Dermis blood vessel endothelial cell (primary cell): ENCODE measurements at regions not wholly inside any gene's neighbourhood (a gene's known extent, or its start where the extent isn't known, plus 50 kb on each side); places are given as distances from the start of the nearest gene placed in this dataset.

ENCODE experiments used
- DNase-seq: peaks from one replicate; pipeline ENCODE4 v3.0.0; 2010

DNA sequence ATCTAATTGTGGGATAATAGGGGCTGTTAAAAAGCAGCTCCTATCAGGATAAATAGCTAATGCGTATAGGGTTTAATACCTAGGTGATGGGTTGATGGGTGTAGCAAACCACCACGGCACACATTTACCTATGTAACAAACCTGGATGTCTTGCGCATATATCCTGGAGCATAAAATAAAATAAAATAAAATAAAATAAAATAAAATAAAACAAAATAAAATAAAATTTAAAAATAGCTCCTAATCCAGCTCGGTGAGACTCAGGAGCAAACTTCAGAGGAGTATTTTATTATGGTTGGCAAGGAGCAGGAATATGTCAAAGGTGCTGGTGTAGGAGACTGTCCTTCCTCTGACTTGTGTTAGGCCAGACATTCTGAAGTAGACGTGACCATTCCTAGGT is 721.0 kb downstream of the BCL11B start:
- no peak for DNase-seq

DNA sequence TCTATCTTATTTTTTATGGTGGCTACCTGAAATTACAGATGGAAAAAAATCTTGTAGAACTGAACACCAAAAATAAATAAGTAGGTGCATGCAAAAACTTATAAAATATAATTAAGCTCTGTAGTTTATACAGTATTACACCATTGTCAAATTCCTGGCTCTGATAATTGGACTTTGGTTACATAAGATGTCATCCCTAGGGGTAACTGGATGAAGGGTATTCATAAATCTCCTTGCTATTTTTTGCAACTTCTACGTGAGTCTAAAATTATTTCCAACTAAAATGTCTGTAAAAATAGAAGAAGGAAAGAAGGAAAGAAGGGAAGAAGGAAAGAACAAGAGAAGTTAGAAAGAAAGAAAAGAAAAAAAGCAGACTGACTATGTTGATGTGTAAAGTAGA is 716.6 kb downstream of the BCL11B start:
- no peak for DNase-seq

DNA sequence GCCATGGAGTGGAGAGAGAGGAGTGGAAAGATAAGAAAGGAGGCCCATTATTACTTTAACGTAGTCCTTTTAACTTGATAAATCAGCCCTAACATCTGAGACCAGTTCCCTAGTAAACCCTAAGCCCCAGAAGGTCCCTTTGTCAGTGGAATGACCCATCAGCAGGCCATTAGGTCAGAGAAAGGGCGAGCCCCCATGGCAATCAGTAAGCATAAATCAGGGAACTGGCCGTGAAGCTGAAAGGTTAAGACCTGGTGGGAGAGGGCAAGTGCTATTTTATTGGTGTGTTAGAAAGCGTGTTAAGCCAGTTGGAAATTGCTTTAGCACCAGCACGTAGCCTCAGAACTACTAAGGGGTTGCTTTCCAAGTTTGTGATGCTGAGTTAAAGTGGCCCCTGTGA is 708.0 kb downstream of the BCL11B start:
- no peak for DNase-seq

DNA sequence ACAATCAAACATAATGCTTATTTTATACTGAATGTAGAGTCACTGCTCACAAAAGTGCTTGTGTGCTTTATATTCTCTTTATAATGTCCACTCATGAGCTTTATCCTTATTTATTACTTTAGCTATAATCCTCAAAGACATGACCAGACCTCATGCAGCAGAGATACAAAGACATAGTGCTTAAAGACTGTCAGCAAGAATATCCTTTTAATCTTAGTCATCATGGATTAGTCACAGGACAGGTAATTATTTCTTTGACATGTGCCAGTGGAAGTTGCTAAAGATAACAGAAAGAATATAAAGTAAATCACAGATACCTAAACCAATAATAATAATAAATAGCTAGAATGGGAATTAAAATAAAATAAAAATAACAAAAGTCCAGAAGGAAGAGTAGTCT is 707.5 kb downstream of the BCL11B start:
- no peak for DNase-seq

DNA sequence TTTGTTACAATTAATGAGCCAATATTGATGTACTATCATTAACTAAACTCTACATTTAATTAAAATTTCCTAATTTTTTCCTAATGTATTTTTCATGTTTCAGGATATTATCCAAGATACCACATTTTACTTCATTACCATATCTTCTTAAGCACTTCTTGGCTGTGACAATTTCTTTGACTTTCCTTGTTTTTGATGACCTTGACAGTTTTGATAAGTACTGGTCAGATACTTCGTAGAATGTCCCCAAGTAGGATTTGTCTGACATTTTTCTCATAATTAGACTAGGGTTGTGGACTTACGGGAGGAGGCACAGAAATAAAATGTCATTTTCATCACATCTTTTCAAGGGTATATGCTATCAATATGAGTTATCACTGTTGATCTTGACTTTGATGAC is 700.9 kb downstream of the BCL11B start:
- DNase-seq, result no peak

DNA sequence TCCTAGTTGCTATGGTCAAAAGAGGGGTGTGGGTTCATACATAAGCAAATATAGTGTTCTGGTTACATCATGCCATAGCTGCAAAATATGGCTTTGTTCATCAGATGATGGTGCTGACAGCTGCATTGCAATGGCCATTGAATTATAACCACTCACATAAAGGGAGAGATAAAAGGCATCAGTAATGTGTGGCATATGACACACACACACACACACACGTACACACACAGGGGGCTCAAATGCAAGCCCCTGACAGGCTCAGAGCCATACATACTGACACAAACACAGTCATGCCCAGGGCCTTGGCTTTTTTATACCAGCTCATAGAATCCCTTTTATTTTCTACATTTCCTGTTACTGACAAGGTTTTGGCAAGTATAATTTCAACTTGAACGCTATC is 698.9 kb downstream of the BCL11B start:
- DNase-seq, result no peak

DNA sequence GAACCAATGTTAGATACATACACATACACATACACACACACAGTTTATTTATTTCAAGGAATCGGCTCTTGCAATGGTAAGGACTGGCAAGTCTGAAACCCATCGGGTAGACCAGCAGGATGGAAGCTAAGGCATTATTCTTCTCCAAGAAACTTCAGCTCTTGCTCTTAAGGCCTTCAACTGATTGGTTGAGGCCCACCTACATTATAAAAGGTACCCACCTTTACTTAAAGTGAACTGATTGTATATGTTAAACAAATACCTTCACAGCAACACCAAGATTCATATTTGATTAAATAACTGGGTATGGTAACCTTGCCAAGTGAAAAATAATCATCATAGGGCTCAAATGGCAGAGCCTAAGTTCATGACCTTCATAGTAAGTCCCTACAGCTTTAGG is 695.5 kb downstream of the BCL11B start:
- DNase-seq, result no peak

DNA sequence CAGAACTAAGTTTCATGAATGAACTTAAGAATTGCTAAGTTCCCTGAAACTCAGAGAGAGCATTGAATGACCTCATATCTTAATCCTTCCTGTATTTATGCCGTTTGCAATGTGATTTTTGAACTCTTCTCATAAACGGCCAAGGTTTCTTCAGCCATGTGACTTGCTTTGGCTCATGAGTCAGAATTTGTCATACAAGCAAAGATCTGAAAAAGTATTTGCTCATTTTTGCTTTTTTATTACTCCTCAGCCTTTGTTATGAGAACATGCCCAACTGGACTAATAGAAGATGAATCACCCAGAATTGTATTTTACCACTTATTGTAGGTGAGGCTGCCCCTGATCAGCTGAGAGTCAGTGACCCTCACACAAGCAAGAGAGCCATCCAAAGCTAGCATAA is 693.8 kb downstream of the BCL11B start:
- DNase-seq, result no peak

DNA sequence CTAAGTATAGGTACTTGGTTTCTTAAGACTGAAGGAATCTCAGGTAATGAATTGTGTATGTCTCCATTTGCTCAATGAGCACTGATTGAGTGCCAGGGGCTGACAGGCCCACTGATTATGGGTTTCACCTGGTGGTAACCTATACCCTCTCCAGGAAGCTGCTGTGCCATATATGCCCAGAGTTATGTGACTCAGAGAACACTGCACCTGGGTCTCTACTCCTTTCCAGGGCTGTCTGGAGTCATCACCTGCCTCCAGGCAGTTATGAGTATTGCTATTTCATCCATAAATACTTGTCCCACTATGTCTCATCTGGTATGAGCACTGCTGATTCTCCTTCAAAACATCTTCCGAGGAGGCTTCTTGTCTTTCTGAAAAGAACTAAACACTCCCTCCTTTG is 692.9 kb downstream of the BCL11B start:
- DNase-seq, result no peak

DNA sequence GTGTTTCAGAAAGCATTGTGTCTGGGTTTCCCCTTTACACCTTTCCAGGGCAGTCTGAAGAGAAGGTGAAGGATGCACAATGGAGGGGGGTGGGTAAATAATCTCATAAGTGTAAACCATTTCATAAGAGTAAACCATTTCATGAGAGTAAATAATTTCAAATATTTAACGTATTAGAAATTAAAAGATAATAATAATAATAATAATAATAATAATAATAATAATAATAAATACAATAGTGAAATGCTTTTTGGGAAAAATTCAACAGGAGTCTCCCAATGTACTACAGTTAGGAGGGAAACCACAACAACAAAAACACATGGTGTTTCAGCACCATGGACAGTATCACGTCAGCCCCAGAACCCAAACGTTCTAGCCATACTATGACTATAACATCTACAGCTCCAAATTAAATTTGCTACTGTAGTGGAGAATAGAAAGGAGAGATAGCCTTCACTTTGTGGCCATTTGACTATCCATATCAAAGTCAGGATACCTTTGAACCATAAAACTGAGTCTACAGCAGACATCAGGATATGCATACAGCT is 691.8 kb downstream of the BCL11B start:
- DNase-seq, result no peak

DNA sequence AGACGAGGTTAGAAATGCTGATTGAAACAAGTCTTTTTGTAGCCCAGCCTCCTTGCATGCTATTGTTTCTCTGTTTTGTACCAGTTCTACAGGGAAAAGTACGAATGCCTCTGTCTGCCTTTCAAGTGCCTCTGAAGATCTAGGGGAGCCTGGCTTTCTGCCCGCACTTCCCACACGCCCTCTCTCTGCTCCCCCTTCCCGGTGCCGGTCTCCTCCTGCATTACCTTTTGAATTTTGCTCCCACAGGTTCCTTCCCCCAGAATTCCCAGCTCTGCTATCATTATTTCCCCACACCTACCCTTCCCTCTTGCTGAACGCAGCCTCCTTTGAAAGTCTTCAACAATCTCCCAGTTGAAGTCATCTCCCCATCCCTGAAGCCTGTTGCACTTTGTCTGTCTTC is 689.7 kb downstream of the BCL11B start:
- no peak for DNase-seq

DNA sequence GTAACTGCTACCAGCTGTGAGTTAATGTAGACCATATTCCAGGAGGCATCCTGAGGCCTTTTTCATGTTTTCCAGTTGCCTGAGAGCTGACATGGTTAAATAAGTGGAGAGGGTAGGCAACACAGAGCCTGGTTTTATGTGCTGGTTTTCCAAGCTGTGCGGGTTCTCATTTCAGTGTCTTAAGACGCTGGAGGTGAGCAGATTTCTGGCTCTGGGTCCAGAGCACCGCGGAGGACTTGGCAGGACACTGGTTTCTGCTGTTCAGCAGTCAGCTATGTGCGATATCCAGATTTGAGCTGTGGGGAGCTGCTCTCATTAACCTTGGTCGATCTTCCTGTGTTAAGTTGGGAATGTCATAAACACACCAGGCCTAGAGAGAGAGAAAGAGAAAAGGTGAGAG is 680.8 kb downstream of the BCL11B start:
- no peak for DNase-seq

DNA sequence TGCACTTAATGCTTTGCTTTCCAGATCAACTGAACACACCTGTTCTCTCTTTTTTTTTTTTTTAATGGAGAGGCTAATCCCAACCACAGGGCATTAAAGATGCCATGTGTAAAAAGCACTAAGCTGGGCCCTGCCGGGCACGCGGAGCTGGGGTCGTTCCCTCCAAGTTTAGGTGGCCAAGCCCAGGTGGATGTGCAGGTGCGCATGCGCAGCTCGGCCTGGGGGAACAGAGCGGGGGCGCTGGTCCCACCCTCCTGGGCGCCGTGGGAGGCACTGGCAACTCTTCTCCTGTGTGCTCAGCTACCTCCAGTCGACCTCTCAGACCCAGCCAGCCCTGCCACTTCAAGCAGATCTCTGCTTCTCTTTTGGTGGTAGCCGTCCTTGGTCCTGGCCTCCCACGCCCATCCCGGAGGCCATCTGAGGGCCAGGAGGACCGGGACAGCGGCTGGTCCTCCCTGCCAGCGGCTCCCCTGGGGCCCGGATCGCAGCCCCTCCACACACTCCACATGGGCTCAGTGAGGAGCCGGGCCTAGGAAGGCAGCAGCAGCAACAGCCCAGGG is 679.3 kb downstream of the BCL11B start:
- DNase-seq, result no peak

DNA sequence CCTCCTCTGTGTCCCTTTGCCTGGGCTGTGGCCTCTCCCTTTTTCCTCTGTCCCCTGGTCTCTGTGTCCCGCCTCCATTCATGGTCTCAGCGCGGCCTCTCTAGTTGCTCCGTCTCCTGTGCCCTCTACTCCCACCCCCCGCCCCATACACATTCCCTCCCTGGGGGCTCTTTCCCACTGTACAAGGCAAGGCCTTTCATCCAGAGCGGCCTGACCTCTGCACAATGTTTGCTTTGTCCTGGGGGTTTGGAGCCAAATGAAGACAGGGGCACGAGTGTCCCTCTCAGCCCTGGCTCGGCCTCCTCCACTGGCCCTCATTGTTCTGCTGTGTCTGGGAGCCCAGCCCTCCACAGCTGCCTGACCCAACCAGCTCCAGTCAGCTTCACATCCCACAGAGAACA is 678.6 kb downstream of the BCL11B start:
- DNase-seq, result no peak

DNA sequence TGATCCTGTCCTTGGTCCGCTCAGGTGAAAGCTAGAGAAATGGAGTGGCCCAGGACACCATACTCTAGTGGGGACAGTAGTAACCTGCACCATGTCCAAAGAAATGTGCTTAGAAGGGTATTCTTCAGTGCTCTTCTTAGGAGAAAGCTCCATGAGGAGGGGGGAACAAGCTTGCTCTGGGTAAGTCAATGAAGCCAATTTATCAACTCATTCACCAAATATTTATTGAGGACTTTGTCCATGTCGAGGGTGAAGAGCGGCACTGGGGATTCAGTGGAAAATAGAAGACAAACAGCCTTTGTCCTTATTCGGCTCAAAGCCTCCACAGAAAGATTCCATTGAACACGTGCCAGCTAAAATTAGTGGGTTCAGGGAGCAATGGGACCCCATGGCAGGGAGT is 677.8 kb downstream of the BCL11B start:
- no peak for DNase-seq

DNA sequence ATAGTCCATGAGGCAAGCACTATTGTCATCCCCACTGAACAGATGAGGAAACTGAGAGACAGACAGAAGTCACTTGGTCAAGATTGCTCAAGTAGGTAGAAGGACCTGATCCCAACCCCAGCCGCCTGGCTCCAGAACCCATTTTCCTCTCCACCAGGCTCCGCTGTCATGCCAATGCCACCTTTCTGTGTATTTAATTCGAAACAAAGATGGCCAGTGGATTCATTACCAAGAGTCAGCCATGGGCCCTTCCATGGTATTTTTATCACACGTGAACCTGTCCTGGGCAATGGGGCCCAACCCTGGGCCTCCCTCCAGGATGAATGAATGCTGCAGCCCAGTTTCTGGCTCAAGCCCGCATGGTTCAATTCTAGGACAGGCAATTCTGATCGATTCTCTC is 673.4 kb downstream of the BCL11B start:
- no peak for DNase-seq

DNA sequence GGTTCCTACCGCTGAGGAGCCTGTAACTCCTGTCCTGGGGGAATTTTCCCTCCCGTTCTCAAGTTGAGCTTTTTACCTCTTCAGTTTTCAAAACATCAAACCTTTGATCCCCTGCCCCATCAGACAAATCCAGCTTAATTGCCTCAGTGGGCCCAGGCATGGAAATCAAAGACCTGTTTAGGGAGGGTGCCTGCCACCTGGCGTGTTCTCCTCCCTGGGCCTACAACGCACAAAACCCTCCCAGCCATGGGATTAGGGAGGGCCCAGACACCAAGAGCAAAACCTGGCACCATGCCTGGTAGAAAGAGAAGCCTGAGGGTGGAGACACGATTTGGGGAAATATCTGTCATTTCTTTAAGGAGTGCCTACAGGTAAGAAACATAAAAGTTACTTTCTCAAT is 672.9 kb downstream of the BCL11B start:
- DNase-seq, result no peak

DNA sequence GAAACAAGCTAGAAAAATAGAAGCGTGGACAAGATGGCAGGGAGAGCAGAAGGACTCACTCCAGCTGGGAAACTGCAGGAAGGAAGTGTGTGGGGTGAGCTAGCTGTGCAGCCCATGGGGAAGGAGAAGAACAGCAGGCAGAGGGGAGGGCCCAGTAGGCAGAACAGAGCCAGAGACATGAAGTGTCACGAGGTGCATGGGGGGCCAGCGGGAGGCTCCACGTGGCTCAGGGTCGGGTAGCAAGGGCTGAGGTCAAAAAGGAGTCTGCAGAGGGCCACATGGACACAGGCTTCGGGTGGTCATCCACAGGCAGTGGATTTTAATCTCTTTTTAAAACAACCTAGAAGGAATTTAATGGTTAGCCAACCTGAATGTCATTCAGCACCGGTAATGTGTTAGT is 669.0 kb downstream of the BCL11B start:
- no peak for DNase-seq

DNA sequence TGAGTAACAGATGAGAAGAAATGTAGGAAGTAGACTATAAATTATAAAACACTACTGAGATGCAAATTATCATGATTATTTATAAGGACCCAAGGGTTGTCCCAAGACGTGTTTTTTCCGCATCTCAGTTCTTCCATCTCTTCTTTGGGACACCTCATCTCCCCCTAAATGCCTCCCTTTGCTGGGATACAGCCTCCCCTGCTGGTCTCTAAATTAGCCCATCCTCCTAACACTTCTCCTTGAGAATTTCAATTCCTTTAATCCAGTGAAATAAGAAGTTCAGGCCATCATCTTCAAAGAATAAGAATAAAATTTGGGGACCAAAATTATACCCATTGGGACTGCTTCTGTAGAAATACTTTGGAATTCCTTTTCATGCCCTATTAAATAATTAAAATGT is 667.0 kb downstream of the BCL11B start:
- no peak for DNase-seq

DNA sequence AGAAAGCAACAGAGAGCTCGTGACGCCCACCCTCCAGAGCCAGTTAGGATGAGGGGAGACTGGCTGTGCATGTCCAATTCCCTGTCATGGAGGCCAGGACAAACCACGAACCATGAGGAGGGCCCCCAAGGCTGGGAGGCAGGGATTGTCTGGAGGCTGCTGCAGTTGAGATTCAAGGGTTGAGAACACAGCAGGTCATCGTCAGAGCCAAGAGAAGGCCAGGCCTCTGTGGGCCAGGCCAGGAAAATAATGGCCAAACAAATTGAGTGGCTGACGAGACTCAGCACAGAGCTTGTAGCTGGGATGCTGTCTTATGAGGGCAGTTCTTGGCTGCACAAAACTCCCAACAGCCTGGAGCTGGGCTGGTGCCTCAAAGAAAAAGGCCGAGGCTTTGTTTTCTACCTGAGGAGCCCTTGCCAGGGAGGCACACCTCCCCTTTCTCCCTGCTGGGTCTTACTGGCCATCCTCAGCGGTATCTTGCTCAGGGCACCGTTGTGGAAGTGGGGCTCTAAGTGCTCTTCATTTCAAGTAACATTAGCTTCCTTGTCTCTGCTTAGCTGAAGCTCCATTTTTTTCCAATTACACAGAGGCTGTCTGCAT is 665.9 kb downstream of the BCL11B start:
- no peak for DNase-seq

DNA sequence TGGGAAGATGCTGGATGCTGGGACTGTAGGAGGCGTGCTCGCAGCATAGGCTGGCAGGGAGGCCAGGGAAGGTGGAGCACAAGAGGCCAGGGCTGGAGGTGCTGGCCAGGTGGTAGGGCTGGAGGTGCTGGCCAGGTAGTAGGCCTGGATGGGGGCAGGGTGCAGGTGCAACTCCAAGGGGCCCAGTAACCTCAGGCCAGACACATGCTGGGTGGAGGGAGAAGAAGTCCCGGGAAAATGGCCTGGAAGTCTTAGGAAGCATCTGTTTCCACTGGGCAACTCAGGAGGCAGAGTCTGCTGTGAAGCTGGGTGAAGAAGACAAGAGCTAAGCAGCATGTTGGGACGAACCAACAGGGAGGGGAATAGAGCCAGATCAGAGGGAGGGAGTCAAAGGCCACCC is 665.2 kb downstream of the BCL11B start:
- no peak for DNase-seq

DNA sequence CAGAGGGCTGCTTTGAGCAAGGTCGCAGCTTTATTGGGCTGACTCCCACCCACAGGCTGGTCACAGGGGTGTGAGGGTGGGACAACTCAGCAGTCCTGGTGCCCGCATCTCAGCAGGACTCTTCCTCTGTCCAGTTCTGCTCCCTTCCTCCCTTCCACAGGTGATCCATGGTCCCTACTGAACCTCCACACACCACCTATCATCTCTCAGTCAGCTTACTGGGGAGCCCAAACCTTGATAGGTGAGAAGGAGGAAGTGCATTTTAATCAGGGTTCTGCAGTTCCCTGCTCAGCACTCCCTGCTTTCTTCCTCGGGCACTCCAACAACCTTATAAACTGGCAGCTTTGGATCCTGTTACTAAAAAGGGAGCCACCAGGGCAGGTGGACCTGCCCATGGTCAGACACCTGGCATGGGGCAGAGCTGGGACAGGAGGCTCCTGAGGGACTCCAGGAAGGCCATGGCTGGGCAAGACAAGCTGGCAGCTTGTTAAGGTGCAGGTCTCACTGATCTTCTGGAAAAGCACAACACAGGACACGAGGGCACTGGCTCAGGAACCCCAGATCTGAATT is 664.6 kb downstream of the BCL11B start:
- no peak for DNase-seq

DNA sequence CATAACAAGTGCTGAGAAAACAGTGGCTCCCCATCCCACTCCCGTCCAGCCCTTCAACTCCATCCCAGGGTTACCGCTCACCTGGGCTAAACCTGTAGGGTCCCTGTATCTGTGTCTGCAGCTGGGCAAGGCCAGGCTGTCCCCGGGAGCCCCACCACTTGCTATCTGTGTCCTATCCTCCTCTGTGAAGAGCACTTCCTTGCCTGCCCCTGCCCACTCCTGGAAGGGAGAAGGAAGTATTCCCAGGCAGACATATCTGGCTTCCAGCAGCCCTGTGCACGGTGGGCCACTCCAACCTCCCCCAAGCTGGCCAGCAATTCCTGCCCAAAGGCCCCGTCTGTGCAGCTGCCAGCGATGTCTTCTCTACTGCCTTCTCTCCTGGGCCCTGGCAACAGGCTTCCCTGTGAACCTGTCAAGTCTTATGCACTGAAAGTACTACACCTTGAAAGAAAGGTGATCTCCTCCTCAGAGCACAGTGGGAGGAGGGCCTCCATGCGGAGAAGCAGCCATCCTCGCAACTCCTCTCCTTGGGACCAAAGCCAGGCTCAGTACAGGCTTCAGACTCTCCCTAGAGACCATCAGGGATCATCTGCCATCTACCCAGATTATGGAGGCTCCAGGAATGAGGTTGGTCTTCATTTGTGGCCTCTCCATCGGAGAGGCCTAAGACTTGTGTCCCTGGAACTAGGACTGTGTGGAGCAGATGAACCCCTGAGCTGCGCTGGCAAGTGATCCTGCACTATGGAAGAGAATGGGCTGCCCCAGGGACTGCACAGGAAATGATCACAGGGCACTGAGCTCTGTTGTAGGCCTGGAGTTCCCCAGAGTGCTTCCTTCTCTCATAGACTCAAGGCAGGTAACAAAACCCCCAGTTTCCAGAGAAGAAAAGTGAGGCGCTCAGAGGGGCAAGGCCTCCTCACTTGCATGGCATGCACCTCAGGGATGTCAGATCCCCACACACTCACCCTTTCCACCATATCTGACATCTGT is 663.6 kb downstream of the BCL11B start:
- DNase-seq, result no peak
